Thyroid gland (tissue), 4 donors: ENCODE measurements at regions not wholly inside any gene's neighbourhood (a gene's known extent, or its start where the extent isn't known, plus 50 kb on each side); places are given as distances from the start of the nearest gene placed in this dataset.

Source experiments
- DNase-seq, 2 donors: peaks; one replicate each; pipeline ENCODE4 v3.0.0-alpha.2; 2019
- H3K27ac ChIP-seq, 3 donors: fragments of 200-600 bp; sonication (generic); 1 replicate in 2 of 3; 2 replicates in 1 of 3; pipeline ENCODE4 v1.5.1; 2016 to 2019; ENCODE audit warnings: mild to moderate bottlenecking in 1 of 3, moderate library complexity in 1 of 3
- H3K27me3 ChIP-seq: fragments of 200-600 bp; sonication (generic); one replicate; pipeline ENCODE4 v1.5.1; 2019
- H3K36me3 ChIP-seq, 2 donors: fragments of 200-600 bp; sonication (generic); one replicate each; pipeline ENCODE4 v1.5.1; 2016 to 2019
- H3K4me1 ChIP-seq, 2 donors: fragments of 200-600 bp; sonication (generic); one replicate each; pipeline ENCODE4 v1.5.1; 2017 to 2019
- H3K4me3 ChIP-seq, 3 donors: fragments of 200-600 bp; sonication (generic); replicated peaks in 1 of 3; 1 replicate in 2 of 3; 2 replicates in 1 of 3; pipeline ENCODE4 v1.5.1; 2016; ENCODE audit warnings: mild to moderate bottlenecking in 1 of 3
- H3K9me3 ChIP-seq: fragments of 200-600 bp; sonication (generic); one replicate; pipeline ENCODE4 v1.5.1; 2017
- CTCF ChIP-seq, 6 experiments: fragments of 200-600 bp in 3 of 6; fragments of 450-650 bp in 3 of 6; sonication (generic) in 3 of 6; IDR thresholded peaks; one replicate each; pipeline ENCODE4 v1.5.1; 2016 to 2019; ENCODE audit warnings: antibody characterized with exemption in 6 of 6, mild to moderate bottlenecking in 2 of 6, inconsistent platforms in 1 of 6, moderate library complexity in 1 of 6
- POLR2A ChIP-seq, 2 donors: fragments of 450-650 bp; IDR thresholded peaks; one replicate each; pipeline ENCODE4 v1.6.1; 2017; ENCODE audit warnings: antibody characterized with exemption in 2 of 2, mild to moderate bottlenecking in 2 of 2, moderate library complexity in 1 of 2
- WGBS, 2 donors: methylation state at CpG; one replicate each; pipeline ENCODE4 v1.1.5; 2017; 5-methylcytosine and 5-hydroxymethylcytosine counted together
- intact Hi-C: fragments of 100-400 bp; cut with DNase I; formaldehyde crosslinking; loops from one replicate; pipeline ENCODE4 v1.15.1; 2023

GRCh38 chr5:21663082-21663481, 1190.1 kb downstream of the CDH12 start:
- Histone ChIP-seq H3K27ac (no peak overlapping the region), H3K9me3 (no peaks in the 10 kb centered on the region), H3K27me3 (no peaks in the 10 kb centered on the region), H3K4me3 (no peak overlapping the region), H3K36me3 (no peaks in the 10 kb centered on the region), H3K4me1 (no peaks in the 10 kb centered on the region)
- WGBS, 2 donors: 77 to 81% methylated on average over 2 of the region's 2 CpGs
- DNase-seq: no peak
- TF ChIP-seq POLR2A (IDR thresholded peaks at IDR 0.05) (no peak), CTCF (IDR thresholded peaks at IDR 0.05) (no peak)
- intact Hi-C loops: no loop called here

DNA sequence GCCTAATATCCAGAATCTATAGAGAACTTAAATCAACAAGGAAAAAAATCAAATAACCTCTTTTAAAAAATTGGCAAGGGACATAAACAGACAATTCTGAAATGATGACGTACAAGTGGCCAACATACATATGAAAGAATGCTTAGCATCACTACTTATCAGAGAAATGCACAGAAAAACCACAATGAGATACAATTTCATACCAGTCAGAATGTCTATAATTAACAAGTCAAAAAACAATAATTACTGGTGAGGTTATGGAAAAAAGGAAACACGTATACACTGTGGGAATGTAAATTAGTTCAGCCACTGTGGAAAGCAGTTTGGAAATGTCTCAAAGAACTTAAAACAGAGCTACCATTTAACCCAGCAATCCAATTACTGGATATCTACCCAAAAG, 1192.0 kb downstream of the CDH12 start:
- H3K9me3 ChIP-seq: no peaks in the 10 kb centered on the region
- H3K27ac ChIP-seq: no peak overlapping the region
- H3K27me3 ChIP-seq: no peaks in the 10 kb centered on the region
- TF ChIP-seq POLR2A (IDR thresholded peaks at IDR 0.05) (no peak), CTCF (IDR thresholded peaks at IDR 0.05) (no peak)
- no peak for DNase-seq
- no peak overlapping the region for H3K4me3 ChIP-seq
- H3K4me1 ChIP-seq: no peaks in the 10 kb centered on the region
- no peaks in the 10 kb centered on the region for H3K36me3 ChIP-seq
- intact Hi-C loops: no loop called here
- 80 to 86% methylated on average over 2 of the region's 2 CpGs for WGBS, 2 donors

- Histone ChIP-seq H3K4me3 (no peak overlapping the region), H3K27me3 (no peaks in the 10 kb centered on the region), H3K27ac (no peak overlapping the region), H3K36me3 (no peaks in the 10 kb centered on the region), H3K9me3 (no peaks in the 10 kb centered on the region), H3K4me1 (no peaks in the 10 kb centered on the region)
- TF ChIP-seq CTCF (IDR thresholded peaks at IDR 0.05) (no peak), POLR2A (IDR thresholded peaks at IDR 0.05) (no peak)
- no peak for DNase-seq
- WGBS, 2 donors: 75 to 80% methylated on average over 2 of the region's 2 CpGs
- intact Hi-C loops: no loop called here
Observed at GRCh38 chr5:21654556-21654955, 1198.6 kb downstream of the CDH12 start.

GRCh38 chr5:21649969-21650368, 1203.2 kb downstream of the CDH12 start:
- intact Hi-C loops: no loop called here
- no peak for DNase-seq
- no peaks in the 10 kb centered on the region for H3K27me3 ChIP-seq
- no peaks in the 10 kb centered on the region for H3K9me3 ChIP-seq
- TF ChIP-seq CTCF (IDR thresholded peaks at IDR 0.05) (no peak), POLR2A (IDR thresholded peaks at IDR 0.05) (no peak)
- no peak overlapping the region for H3K27ac ChIP-seq
- H3K4me1 ChIP-seq: no peaks in the 10 kb centered on the region
- 65 to 68% methylated on average over 3 of the region's 3 CpGs for WGBS, 2 donors
- H3K36me3 ChIP-seq: no peaks in the 10 kb centered on the region
- H3K4me3 ChIP-seq: no peak overlapping the region

- WGBS, 2 donors: 78 to 82% methylated on average over 2 of the region's 2 CpGs
- TF ChIP-seq CTCF (IDR thresholded peaks at IDR 0.05) (no peak), POLR2A (IDR thresholded peaks at IDR 0.05) (no peak)
- intact Hi-C loops: no loop called here
Observed at GRCh38 chr5:21646469-21646868, 1206.7 kb downstream of the CDH12 start.

More at GRCh38 chr5:21646469-21646868, 1206.7 kb downstream of the CDH12 start:
- Histone ChIP-seq H3K27ac (no peak overlapping the region), H3K4me3 (no peak overlapping the region), H3K36me3 (no peaks in the 10 kb centered on the region), H3K4me1 (no peaks in the 10 kb centered on the region), H3K27me3 (no peaks in the 10 kb centered on the region), H3K9me3 (no peaks in the 10 kb centered on the region)
- no peak for DNase-seq
